Heart right ventricle (tissue), 16 donors: ENCODE measurements at regions not wholly inside any gene's neighbourhood (a gene's known extent, or its start where the extent isn't known, plus 50 kb on each side); places are given as distances from the start of the nearest gene placed in this dataset.

ENCODE experiments used
- ATAC-seq, 8 donors: fragments of 200-7000 bp; cut with Tn5 transposase; one replicate each; pipeline ENCODE4 v1.9.1; 2020; ENCODE audit warnings: mild to moderate bottlenecking in 8 of 8, moderate library complexity in 8 of 8, moderate number of reproducible peaks in 1 of 8
- DNase-seq, 2 donors: peaks; one replicate each; pipeline ENCODE4 v3.0.0-alpha.2; 2020
- H3K27ac ChIP-seq, 10 donors: fragments of 200-600 bp; sonication (generic) in 2 of 10; one replicate each; pipeline versions ENCODE4 v1.5.0 to v1.8.0; 2020 to 2022; ENCODE audit warnings: mild to moderate bottlenecking in 3 of 10
- H3K27me3 ChIP-seq, 7 donors: fragments of 200-600 bp; one replicate each; pipeline ENCODE4 v1.8.0; 2021 to 2022; ENCODE audit warnings: mild to moderate bottlenecking in 2 of 7
- H3K36me3 ChIP-seq, 9 donors: fragments of 200-600 bp; sonication (generic) in 1 of 9; one replicate each; pipeline versions ENCODE4 v1.5.0 to v1.8.0; 2020 to 2022; ENCODE audit warnings: mild to moderate bottlenecking in 2 of 9
- H3K4me1 ChIP-seq, 9 donors: fragments of 200-600 bp; sonication (generic) in 1 of 9; one replicate each; pipeline versions ENCODE4 v1.5.0 to v1.8.0; 2020 to 2022; ENCODE audit warnings: mild to moderate bottlenecking in 4 of 9
- H3K4me3 ChIP-seq, 10 donors: fragments of 200-600 bp; sonication (generic) in 2 of 10; one replicate each; pipeline versions ENCODE4 v1.5.0 to v1.8.0; 2020 to 2022; ENCODE audit warnings: mild to moderate bottlenecking in 7 of 10, moderate library complexity in 2 of 10
- H3K9me3 ChIP-seq, 11 donors: fragments of 200-600 bp in 10 of 11; sonication (generic) in 2 of 11; one replicate each; pipeline versions ENCODE4 v1.5.0 to v1.8.0; 2013 to 2022; ENCODE audit warnings: mild to moderate bottlenecking in 2 of 11, control low read depth in 1 of 11, moderate library complexity in 1 of 11
- CTCF ChIP-seq, 9 donors: fragments of 200-600 bp; sonication (generic) in 2 of 9; IDR thresholded peaks; one replicate each; pipeline versions ENCODE4 v1.5.0 to v1.8.0; 2021 to 2022; ENCODE audit warnings: antibody characterized with exemption in 9 of 9, mild to moderate bottlenecking in 5 of 9, moderate library complexity in 1 of 9
- WGBS, 2 donors: extraction: QIAGEN DNeasy Blood & Tissue Kit; methylation state at CpG; one replicate each; pipeline ENCODE4 v1.1.7; 2013; ENCODE audit warnings: inconsistent platforms in 1 of 2; 5-methylcytosine and 5-hydroxymethylcytosine counted together
- intact Hi-C, 10 donors: fragments of 100-400 bp; cut with DNase I; formaldehyde crosslinking; loops; one replicate each; pipeline versions ENCODE4 v1.11.1 to v1.14.2; 2022
- donor health status: Arrhythmogenic right ventricular cardiomyopathy.
- donor health status: ischemic (EF 13 %, LVEDD 7.1; RV severe dilation, severe dysfunction).
- donor health status: healthy with polysubstance abuse.
- donor health status: DM: no; HTN: yes; CAD: no.
- donor health status: DM: no; HTN: no; CAD: no.
- donor health status: ischemic (EF 25% LVEDD 6.9; RV normal size, moderate dysfunction).
- donor health status: ischemic (EF 25% LVEDD 5.7; RV mildly dilated, moderate dysfunction).
- donor health status: healthy.
- donor health status: DM: yes; HTN: yes; CAD: no.
- donor health status: Ischemic cardiomyopathy.
- donor health status: ischemic (EF 35%, LVEDD 5.7; RV mildly dilated, moderate dysfunction).
- donor health status: nonischemic (EF 11% LVEDD 7.7; RV severe dilation, severe dysfunction).
- donor health status: DM: yes; HTN: yes; CAD: no.
- donor health status: PGD.
- donor health status: ischemic (EF 29% LVEDD 5.4; RV normal size, mild dysfunction).
- donor health status: nonischemic (EF 23%, LVEDD 6.1; RV moderate dilation, normal function).

DNA sequence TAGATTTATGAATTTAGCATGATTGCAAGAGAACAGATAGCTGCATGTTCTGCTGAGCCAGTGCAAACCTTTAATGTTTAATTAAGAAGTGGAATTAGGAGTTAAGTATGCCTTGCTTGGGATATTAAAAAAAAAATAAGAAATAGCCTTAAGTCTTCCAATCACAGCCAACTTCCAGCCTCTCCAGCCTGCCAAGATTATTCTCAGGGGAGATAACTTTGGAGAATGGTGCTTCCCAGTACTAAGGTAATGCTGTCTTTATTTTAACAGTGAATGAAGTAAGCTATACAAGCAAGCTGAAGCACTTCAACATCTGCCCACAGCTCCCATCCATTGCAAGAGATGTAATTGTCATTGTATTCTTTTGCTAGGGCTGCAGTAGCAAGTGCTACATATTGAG lies 389.5 kb upstream of the ASIC2 start:
- peaks cover 0 to 12% (median 0%) of the 10 kb centered on the region in 7 donors for H3K27me3 ChIP-seq
- H3K9me3 ChIP-seq = no peaks in the 10 kb centered on the region
- ATAC-seq (peak in 3 of 8 donors; percentile 30 to 62 (median 59)), DNase-seq (no peak)
- H3K27ac ChIP-seq = no peak overlapping the region
- H3K4me3 ChIP-seq = no peak overlapping the region
- intact Hi-C loops = no loop called here
- no peak for TF ChIP-seq CTCF (IDR thresholded peaks at IDR 0.05)
- H3K4me1 ChIP-seq = peaks cover 0 to 17% (median 0%) of the 10 kb centered on the region in 9 donors
- H3K36me3 ChIP-seq = no peaks in the 10 kb centered on the region

- ATAC-seq (peak in 1 of 8 donors; percentile 31), DNase-seq (no peak)
- no peak overlapping the region for H3K27ac ChIP-seq
- H3K4me3 ChIP-seq = no peak overlapping the region
- H3K9me3 ChIP-seq = peaks cover 0 to 2% (median 0%) of the 10 kb centered on the region in 11 donors
- H3K27me3 ChIP-seq = peaks cover 0 to 22% (median 6%) of the 10 kb centered on the region in 7 donors
- no peaks in the 10 kb centered on the region for H3K36me3 ChIP-seq
- TF ChIP-seq CTCF (IDR thresholded peaks at IDR 0.05) = no peak
- peaks cover 0 to 17% (median 0%) of the 10 kb centered on the region in 9 donors for H3K4me1 ChIP-seq
- intact Hi-C loops = no loop called here
- WGBS, 2 donors = 49 to 52% methylated on average over 6 of the region's 6 CpGs
Measured at GRCh38 chr17:33684735-33685134, 391.6 kb upstream of the ASIC2 start.

- TF ChIP-seq CTCF (IDR thresholded peaks at IDR 0.05) = peak in 6 of 9 donors; percentile 21 to 44 (median 28)
Measured at GRCh38 chr17:33686171-33686570, 393.1 kb upstream of the ASIC2 start.

DNA sequence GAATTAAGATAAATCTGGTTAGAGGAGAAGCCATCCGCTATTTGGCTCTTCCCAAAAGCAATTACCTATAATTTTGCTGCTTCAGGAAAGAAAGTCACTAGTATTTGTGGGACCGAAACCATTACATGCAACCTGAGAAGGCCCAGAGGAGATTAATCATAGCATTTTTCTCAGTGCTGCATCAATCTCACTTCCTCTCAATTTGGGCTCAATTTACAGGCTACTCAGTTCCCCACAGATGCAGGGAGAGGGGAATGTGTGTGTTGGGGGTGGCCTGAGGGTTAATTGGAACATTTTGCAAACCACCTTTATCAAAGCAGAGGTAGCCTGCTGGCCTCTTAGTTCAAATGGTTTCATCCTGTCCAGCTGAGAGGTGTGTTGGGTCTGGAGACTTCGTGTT lies 394.7 kb upstream of the ASIC2 start:
- DNase-seq = no peak
- Histone ChIP-seq H3K9me3 (peaks cover 0 to 4% (median 0%) of the 10 kb centered on the region in 11 donors), H3K36me3 (no peaks in the 10 kb centered on the region), H3K4me1 (peaks cover 0 to 4% (median 0%) of the 10 kb centered on the region in 9 donors), H3K27me3 (peaks cover 0 to 22% (median 6%) of the 10 kb centered on the region in 7 donors), H3K27ac (no peak overlapping the region), H3K4me3 (no peak overlapping the region)
- 87% methylated on average over 3 of the region's 3 CpGs for WGBS, 2 donors
- ATAC-seq = no peak
- no peak for TF ChIP-seq CTCF (IDR thresholded peaks at IDR 0.05)
- intact Hi-C loops = no loop called here

More at GRCh38 chr17:33686171-33686570, 393.1 kb upstream of the ASIC2 start:
- Histone ChIP-seq H3K36me3 (no peaks in the 10 kb centered on the region), H3K27me3 (peaks cover 0 to 22% (median 6%) of the 10 kb centered on the region in 7 donors), H3K9me3 (peaks cover 0 to 4% (median 0%) of the 10 kb centered on the region in 11 donors), H3K4me1 (peaks cover 0 to 11% (median 0%) of the 10 kb centered on the region in 9 donors), H3K27ac (no peak overlapping the region), H3K4me3 (no peak overlapping the region)
- intact Hi-C loops = no loop called here
- no peak for ATAC-seq
- DNase-seq = no peak
- 84 to 91% methylated on average over 4 of the region's 4 CpGs for WGBS, 2 donors
